ENCODE measurements at regions not wholly inside any gene's neighbourhood (a gene's known extent, or its start where the extent isn't known, plus 50 kb on each side); places are given as distances from the start of the nearest gene placed in this dataset.

- TF ChIP-seq CTCF (IDR thresholded peaks at IDR 0.05; ENCODE audit: insufficient read depth, low read length, poor library complexity, severe bottlenecking) = no peak
- no peak for TF ChIP-seq EZH2phosphoT487 (conservative IDR thresholded peaks at IDR 0.05; ENCODE audit: low read length)
These were observed 1206.8 kb upstream of the NRXN1 start for GRCh38 chr2:52238782-52239181.

All from SU-DHL-6 (cell line).